T47D (cell line): ENCODE measurements at regions not wholly inside any gene's neighbourhood (a gene's known extent, or its start where the extent isn't known, plus 50 kb on each side); places are given as distances from the start of the nearest gene placed in this dataset.
"Not testable (repeated sequence)": the region's sequence is repeated elsewhere in the genome, so short reads cannot be mapped to it uniquely, and the experiment has no call there.

Experiments used
- DNase-seq, 2 experiments: peaks; one replicate each; pipeline versions ENCODE4 v3.0.0 to v3.0.0-alpha.2; 2011 to 2012; ENCODE audit warnings: low read depth in 1 of 2, low spot score in 1 of 2
- JUND ChIP-seq: IDR thresholded peaks from 2 replicates; pipeline ENCODE4 v1.6.1; 2012; ENCODE audit warnings: low read depth
- in situ Hi-C: cut with HindIII; loops from 2 replicates; pipeline ENCODE4 v1.10.0; 2016; ENCODE audit warnings: low sequenced_read_pairs, low pct_unique_long_range_greater_than_20kb

DNA sequence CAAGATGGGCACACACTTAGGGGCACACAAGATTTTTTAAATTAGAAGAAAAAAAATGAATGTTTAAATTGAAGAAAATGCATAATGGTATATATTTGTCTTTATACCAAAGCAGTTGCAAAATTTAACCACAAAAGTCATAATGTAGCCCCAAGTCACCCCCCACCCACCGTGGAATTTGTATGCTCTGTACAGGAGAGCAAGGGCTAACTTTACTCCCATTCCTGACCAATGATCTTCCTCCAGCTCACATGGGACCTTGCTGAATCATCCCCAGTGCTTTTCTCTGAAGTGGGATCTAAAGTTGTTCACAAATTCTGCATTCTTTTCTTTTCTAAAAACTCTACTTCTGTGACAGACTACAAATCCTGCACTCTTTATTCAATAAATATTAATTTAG is 597.0 kb downstream of the UQCRFS1 start:
- in situ Hi-C loops = no loop called here
- DNase-seq = no peak
- TF ChIP-seq JUND = no peak

DNA sequence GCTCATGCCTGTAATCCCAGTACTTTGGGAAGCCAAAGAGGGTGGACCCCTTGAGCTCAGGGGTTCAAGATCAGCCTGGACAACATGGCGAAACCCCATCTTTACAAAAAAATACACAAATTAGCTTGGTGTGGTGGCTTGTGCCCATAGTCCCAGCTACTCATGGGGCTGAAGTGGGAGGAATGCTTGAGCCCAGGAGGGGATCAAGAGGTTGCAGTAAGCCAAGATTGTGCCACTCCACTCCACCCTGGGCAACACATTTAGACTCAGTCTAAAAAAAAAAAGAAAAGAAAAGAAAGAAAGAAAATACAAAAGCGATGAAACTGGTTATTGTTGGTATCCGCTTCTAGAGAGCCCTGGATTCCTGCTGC is 597.4 kb downstream of the UQCRFS1 start:
- in situ Hi-C loops = no loop called here

DNA sequence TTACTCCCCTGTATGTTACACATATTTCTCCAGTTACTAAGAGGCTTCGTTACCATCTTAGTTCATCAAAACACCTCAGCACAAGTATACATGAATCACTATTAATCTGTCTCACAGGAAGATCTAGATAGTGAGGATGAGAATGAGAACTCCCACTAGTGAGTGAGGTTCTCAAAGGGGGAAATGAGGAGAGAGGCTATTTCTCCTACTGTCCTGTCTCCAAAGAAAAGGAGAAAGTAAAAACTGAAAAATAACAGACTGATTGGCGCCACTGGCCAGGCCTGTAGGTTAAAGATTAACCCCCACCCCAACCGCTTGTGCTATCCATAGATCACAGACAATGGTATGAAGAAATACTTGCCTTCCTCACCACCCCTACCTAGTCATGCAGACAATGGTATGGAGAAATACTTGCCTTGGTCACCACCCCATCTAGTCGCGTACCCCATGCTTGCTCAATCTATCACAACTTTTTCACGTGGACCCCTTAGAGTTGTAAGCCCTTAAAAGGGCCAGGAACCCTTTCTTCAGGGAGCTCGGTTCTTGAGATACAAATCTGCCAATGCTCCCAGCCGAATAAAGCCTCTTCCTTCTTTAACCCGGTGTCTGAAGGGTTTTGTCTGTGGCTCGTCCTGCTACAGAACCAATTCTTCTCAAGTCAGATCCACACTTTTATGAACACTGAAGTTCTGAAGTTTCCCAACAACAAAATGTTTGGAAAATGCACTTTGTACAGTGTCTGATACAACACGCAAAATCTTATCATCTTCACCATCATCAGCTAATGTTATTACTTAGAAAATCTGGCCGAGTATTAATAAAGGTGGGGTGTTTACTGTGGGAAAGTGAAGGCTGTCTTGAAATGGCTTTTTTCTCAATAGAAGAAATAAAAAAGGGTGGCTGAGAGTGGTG is 598.1 kb downstream of the UQCRFS1 start:
- no peak for DNase-seq
- in situ Hi-C loops = no loop called here
- TF ChIP-seq JUND = no peak

More for the DNA sequence above, 597.4 kb downstream of the UQCRFS1 start:
- no peak for DNase-seq
- no peak for TF ChIP-seq JUND

DNA sequence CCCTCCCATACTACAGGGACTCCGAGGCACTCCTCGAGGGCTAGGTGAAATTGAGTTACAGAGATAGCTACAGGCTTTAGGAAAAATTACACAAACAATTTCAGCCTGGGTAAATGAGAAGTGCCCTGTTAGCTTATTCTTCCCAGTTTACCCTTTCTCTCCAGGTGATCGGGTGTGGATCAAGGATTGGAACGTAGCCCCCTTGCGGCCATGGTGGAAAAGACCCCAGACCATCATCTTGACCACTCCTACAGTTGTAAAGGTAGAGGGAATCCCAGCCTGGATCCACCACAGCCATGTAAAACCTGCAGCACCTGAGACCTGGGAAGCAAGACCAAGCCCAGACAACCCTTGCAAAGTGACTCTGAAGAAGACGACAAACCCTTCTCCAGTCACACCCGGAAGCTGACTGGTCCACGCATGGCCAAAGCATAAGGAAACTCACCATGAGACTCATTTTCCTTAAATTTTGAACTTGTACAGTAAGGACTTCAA is 600.6 kb downstream of the UQCRFS1 start:
- no peak for TF ChIP-seq JUND
- DNase-seq = no peak
- in situ Hi-C loops = no loop called here

DNA sequence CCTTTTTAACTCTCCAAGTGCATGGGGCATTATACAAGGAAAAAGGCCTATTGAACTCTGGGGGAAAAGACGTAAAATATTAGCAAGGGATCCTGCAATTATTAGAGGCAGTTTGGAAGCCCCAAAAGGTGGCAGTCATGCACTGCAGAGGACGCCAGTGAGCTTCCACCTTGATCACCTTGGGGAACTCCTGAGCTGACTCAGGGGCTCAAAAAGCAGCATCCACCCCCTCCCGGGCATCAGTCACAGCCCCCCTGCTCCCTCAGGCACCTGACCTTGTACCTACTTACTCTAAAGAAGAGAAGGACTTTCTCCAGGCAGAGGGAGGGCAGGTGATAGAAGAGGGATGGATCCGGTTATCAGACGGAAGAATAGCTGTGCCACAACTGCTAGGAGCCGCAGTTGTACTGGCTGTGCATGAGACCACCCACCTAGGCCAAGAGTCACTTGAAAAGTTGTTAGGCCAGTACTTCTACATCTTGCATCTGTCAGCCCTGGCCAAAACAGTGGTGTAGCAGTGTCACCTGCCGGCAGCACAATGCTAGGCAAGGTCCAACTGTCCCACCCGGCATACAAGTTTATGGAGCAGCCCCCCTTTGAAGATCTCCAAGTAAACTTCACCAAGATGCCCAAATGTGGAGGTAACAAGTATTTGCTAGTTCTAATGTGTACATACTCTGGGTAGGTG is 601.6 kb downstream of the UQCRFS1 start:
- in situ Hi-C loops = not testable (repeated sequence)
- peak in 1 of 2 experiments; percentile 24 for DNase-seq

DNA sequence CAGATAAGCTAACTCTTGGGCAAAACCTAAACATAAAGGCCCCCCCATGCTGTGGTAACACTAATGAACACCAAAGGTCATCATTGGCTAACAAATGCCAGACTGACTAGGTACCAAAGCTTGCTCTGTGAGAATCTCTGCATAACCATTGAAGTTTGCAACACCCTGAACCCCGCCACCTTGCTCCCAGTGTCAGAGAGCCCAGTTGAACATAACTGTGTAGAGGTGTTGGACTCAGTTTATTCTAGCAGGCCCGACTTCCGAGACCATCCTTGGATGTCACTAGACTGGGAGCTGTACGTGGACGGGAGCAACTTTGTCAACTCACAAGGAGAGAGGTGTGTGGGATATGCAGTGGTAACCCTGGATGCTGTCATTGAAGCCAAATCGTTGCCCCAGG is 602.2 kb downstream of the UQCRFS1 start:
- no peak for DNase-seq
- in situ Hi-C loops = no loop called here
- no peak for TF ChIP-seq JUND

DNA sequence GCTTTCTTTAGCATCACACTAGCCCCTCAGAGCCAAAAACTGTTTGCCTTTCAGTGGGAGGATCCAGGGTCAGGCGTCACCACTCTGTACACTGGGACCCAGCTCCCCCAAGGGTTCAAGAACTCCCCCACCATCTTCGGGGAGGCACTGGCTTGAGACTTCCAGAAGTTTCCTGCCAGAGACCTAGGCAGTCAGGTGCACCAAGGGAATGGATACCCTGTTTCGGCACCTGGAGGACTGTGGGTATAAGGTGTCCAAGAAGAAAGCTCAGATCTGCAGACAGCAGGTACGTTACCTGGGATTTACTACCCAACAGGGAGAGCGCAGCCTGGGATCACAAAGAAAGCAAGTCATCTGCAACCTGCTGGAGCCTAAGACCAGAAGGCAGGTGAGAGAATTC is 603.0 kb downstream of the UQCRFS1 start:
- DNase-seq = no peak

DNA sequence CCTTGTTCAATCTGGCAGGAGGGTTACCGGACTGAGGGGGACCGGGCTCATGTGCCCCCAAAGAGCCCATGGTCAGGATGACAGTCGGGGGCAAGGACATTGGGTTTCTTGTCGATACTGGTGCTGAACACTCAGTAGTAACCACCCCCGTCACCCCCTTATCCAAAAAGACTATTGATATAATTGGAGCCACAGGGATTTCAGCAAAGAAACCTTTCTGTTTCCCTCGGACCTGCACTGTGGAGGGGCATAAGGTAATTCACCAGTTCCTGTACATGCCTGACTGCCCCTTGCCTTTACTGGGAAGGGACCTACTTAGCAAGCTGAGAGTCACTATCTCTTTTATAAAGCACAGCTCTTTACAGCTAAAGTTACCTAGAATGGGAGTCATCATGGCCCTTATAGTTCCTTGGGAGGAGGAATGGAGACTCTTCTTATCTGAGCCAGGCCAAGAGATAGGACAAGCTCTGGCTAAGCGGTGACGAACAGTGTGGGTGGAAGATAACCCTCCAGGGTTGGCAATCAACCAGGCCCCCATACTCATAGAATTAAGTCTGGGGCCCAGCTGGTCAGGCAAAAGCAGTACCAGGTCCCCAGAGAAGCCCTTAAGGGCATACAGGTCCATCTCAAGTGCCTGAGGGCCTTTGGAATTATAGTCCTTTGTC is 603.7 kb downstream of the UQCRFS1 start:
- in situ Hi-C loops = no loop called here
- DNase-seq = no peak
- no peak for TF ChIP-seq JUND

More for the DNA sequence above, 603.0 kb downstream of the UQCRFS1 start:
- in situ Hi-C loops = no loop called here
- no peak for TF ChIP-seq JUND

DNA sequence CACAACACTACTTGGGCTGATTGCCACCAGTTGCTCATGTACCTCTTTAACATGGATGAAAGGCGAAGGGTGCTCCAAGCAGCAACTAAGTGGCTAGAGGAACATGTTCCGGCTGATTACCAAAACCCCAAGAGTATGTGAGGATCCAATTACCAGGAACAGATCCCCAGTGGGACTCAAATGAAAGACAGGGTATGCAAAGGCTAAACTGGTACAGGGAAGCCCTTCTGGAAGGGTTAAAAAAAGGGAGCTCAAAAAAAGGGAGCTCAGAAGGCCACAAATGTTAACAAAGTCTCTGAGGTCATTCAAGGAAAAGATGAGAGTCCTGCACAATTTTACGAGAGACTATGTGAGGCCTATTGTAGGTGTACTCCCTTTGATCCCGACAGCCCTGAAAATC is 604.7 kb downstream of the UQCRFS1 start:
- in situ Hi-C loops = no loop called here
- TF ChIP-seq JUND = no peak

DNA sequence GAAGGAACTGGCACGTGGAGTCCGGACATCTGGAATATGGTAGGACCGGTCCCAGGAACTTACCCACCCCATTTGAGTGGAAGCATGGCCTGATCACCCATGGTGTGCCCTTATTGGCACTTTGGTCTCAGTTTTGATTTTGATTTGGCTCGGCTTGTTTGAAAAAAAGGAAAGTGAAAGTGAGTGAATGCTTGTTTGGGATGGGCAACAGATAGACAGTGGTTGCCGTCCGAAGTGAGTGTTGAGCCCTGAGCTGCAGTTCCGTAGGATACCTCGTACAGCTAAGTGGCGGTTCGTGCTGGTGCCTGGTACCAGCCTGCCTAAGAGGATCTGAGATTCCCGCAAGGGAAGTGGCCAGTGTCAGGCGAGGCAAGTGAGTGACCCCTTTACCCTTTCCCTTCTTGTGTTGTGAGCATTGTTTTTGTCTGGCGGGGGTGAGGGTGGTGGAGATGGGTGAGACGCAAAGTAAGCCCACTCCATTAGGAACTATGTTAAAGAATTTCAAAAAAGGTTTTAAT is 605.8 kb downstream of the UQCRFS1 start:
- in situ Hi-C loops = no loop called here
- TF ChIP-seq JUND = no peak
- no peak for DNase-seq

More for the DNA sequence above, 604.7 kb downstream of the UQCRFS1 start:
- DNase-seq = no peak

DNA sequence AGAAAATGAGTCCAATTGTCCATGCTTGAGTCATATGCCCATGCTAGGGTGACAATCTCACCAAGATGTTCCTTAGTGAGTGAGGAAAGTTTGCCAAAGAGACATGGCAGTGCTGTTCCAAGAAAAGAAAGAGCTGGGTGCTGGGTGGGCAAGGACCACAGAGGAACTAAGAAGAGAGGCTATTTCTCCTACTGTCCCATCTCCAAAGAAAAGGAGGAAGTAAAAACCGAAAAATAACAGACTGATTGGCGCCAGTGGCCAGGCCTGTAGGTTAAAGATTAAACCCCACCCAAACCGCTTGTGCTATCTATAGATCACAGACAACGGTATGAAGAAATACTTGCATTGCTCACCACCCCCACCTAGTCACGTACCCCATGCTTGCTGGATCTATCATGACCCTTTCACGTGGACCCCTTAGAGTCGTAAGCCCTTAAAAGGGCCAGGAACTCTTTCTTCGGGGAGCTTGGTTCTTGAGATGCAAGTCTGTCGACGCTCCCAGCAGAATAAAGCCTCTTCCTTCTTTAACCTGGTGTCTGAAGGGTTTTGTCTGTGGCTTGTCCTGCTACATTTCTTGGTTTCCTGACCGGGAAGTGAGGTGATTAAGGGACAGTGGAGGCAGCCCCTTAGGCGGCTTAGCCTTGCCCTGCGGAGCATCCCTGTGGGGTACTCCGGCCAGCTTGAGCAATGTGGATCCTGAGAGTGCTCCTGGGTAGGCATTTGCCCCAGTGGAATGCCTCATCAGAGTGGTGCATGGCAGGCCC is 606.5 kb downstream of the UQCRFS1 start:
- no peak for TF ChIP-seq JUND
- in situ Hi-C loops = no loop called here
- DNase-seq = no peak

DNA sequence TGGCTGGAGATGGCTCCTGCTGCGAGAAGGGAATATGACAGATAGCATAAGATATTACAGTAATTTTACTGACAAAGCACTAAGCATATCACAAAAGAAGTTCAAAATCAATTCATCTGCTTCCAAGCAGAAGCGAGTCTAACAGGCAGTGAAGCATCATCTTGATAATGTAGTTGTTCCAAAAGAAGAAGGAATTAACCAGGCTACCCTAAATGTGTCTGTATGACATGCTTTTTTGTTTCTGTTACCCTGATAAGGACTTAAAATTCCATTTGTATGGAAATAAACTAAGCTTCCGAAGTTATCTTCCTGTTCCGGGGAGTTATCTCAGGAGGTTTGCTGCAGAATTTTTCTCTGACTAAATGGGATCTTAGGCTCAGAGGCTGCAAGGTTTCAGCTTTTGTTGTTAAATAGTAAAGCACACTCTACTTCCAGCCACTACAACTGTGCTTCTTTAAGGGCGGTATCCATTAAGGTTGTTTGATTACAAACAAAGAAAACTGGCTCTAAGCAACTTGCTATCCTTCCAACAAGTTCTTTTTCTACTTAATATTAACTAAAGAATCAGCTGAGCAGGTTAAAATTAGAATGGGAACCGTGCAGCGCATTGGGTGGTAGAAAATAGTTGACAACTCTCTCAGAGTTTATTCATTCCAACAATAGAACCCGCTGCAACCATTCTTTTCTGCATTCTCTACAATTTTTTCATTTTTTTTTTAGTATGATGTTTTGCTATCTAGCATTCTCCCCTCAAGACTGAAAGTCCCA is 607.3 kb downstream of the UQCRFS1 start:
- in situ Hi-C loops = no loop called here
- no peak for DNase-seq
- no peak for TF ChIP-seq JUND
